GM12891 (cell line): ENCODE measurements at regions not wholly inside any gene's neighbourhood (a gene's known extent, or its start where the extent isn't known, plus 50 kb on each side); places are given as distances from the start of the nearest gene placed in this dataset.

Experiments used
- POLR2A ChIP-seq: IDR thresholded peaks from 2 replicates; pipeline ENCODE4 v1.6.1; 2011; ENCODE audit warnings: low read depth, low read length, control low read depth
- POLR2AphosphoS5 ChIP-seq: IDR thresholded peaks from 2 replicates; pipeline ENCODE4 v1.6.1; 2011; ENCODE audit warnings: low read depth, low read length, control low read depth
- SPI1 ChIP-seq: IDR thresholded peaks from 2 replicates; pipeline ENCODE4 v1.6.1; 2011; ENCODE audit warnings: low read depth, low read length, control low read depth

GRCh38 chr2:136611451-136611850 lies 153.9 kb upstream of the THSD7B start:
- TF ChIP-seq POLR2A (no peak), POLR2AphosphoS5 (no peak), SPI1 (no peak)
